Progenitor cell of endocrine pancreas (in vitro differentiated cells): ENCODE measurements at regions not wholly inside any gene's neighbourhood (a gene's known extent, or its start where the extent isn't known, plus 50 kb on each side); places are given as distances from the start of the nearest gene placed in this dataset.

Experiments
- DNase-seq: peaks from one replicate; pipeline ENCODE4 v3.0.0; 2021; ENCODE audit warnings: low spot score; ENCODE audit not compliant: unreplicated experiment
- H3K27ac Mint-ChIP-seq: 2 replicates; pipeline ENCODE4 v1.8.0; 2021; ENCODE audit warnings: mild to moderate bottlenecking, moderate library complexity, mixed read lengths
- H3K27me3 Mint-ChIP-seq: 2 replicates; pipeline ENCODE4 v1.8.0; 2021; ENCODE audit warnings: mixed read lengths
- H3K36me3 Mint-ChIP-seq: 2 replicates; pipeline ENCODE4 v1.8.0; 2022; ENCODE audit warnings: mixed read lengths; ENCODE audit not compliant: insufficient read depth
- H3K4me1 Mint-ChIP-seq: 2 replicates; pipeline ENCODE4 v1.8.0; 2021; ENCODE audit warnings: low read depth, mixed read lengths
- H3K4me3 Mint-ChIP-seq: 2 replicates; pipeline ENCODE4 v1.8.0; 2021; ENCODE audit warnings: low read depth, mild to moderate bottlenecking, moderate library complexity, mixed read lengths
- H3K9me3 Mint-ChIP-seq: 2 replicates; pipeline ENCODE4 v1.8.0; 2021; ENCODE audit warnings: low read depth, mixed read lengths
- TF ChIP-seq, protein P1 (sequence below): fragments of 200-600 bp; sonication (generic); IDR thresholded peaks from one replicate; pipeline ENCODE4 v1.5.0; 2021; ENCODE audit warnings: antibody characterized with exemption, mild to moderate bottlenecking; ENCODE audit not compliant: unreplicated experiment

DNA sequence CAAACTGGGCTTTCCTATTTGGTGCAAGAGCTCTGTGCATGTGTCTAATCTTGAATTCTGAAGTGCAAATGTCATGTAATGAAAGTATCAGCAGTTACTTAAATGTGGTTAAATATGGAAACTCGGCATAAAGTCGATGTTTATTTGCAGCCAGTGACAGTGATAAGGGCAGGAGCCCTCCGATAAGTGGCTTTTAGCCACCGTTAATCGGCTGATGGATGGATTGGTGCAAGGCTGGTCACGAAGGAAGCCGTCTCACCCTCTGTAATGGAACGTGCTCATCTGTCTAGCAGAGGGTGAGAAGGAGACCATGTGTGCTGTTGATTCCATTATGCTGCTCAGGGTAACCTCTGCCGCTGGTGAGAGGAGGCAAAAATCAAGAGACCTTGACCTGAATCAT is 121.8 kb upstream of the PAX6 start:
- TF ChIP-seq, protein P1, sequence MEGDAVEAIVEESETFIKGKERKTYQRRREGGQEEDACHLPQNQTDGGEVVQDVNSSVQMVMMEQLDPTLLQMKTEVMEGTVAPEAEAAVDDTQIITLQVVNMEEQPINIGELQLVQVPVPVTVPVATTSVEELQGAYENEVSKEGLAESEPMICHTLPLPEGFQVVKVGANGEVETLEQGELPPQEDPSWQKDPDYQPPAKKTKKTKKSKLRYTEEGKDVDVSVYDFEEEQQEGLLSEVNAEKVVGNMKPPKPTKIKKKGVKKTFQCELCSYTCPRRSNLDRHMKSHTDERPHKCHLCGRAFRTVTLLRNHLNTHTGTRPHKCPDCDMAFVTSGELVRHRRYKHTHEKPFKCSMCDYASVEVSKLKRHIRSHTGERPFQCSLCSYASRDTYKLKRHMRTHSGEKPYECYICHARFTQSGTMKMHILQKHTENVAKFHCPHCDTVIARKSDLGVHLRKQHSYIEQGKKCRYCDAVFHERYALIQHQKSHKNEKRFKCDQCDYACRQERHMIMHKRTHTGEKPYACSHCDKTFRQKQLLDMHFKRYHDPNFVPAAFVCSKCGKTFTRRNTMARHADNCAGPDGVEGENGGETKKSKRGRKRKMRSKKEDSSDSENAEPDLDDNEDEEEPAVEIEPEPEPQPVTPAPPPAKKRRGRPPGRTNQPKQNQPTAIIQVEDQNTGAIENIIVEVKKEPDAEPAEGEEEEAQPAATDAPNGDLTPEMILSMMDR: no peak
- Mint-ChIP-seq H3K27me3 (peaks cover 14% of the 10 kb centered on the region), H3K36me3 (no peaks in the 10 kb centered on the region), H3K9me3 (no peaks in the 10 kb centered on the region), H3K4me1 (no peaks in the 10 kb centered on the region), H3K27ac (no peak overlapping the region), H3K4me3 (no peak overlapping the region)
- no peak for DNase-seq

DNA sequence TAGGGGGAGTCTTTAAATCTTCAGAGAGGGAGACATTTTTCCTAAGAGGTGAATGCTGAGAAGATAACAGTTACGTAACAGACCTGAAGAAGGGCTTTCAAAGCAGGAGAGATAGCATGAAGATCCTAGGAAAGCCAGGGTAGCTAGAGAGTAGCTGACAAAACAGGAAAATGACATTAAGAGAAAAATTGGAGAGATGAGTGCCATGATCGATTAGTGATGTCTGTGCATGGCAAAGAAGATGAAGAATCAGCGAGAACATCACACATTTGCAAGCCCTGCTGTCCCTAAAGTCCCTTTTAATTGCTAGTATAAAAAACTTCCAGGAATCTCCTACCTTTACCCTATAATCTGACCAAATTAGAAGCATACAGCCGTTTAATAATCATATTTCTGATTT is 116.9 kb upstream of the PAX6 start:
- no peak overlapping the region for H3K4me3 Mint-ChIP-seq
- no peak for DNase-seq
- H3K27ac Mint-ChIP-seq: no peak overlapping the region
- H3K36me3 Mint-ChIP-seq: no peaks in the 10 kb centered on the region
- no peaks in the 10 kb centered on the region for H3K4me1 Mint-ChIP-seq
- no peaks in the 10 kb centered on the region for H3K9me3 Mint-ChIP-seq
- TF ChIP-seq, protein P1: no peak
- H3K27me3 Mint-ChIP-seq: peaks cover 10% of the 10 kb centered on the region

DNA sequence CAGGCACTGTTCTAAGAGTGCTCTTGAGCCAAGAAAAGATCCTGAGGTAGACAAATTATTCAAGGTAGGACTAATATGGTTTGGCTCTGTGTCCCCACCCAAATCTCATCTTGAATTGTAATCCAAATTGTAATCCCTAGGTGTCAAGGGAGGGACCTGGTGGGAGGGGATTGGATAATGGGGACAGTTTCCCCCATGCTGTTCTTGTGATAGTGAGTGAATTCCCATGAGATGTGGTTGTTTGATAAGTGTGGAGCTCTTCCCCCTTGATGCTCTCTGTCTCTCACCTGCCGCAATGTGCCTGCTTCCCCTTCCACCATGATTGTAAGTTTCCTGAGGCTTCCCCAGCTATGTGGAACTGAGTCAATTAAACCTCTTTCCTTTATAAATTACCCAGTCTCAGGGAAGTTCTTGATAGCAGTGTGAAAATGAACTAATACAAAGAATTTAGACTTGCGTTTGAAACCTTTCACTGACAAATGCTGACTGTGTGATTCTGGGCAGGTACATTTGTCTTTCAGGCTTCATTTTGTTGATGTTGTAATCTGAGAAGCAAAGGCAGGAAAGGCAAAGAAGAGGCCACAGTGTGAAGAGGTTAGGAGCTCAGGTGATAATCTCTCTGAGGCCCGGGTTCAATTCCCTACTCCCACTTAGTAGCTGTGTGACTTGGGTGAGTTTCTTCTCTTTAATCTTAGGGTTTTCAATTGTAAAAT is 115.8 kb upstream of the PAX6 start:
- H3K9me3 Mint-ChIP-seq: no peaks in the 10 kb centered on the region
- no peaks in the 10 kb centered on the region for H3K36me3 Mint-ChIP-seq
- peaks cover 10% of the 10 kb centered on the region for H3K27me3 Mint-ChIP-seq
- no peak overlapping the region for H3K27ac Mint-ChIP-seq
- H3K4me3 Mint-ChIP-seq: no peak overlapping the region
- TF ChIP-seq, protein P1: no peak
- H3K4me1 Mint-ChIP-seq: no peaks in the 10 kb centered on the region
- no peak for DNase-seq

DNA sequence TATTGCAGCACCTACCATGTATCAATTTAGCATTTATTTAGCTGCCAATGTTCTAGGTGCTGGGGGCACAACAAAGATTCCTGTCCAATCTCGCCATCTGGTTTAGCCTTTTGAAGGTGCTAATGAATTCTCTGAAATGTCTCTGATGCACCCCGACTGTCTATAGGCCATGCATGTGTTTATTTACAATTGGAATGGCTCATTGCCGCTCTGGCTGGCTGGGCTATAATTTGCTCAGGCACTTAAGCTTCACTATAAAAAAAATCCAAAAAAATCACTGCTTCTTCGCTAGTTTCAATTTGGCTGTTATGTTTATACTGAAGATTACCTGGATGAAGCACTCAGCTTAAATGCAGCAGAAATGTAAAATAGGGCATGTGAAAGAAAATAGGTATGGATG is 115.0 kb upstream of the PAX6 start:
- no peaks in the 10 kb centered on the region for H3K36me3 Mint-ChIP-seq
- no peak overlapping the region for H3K4me3 Mint-ChIP-seq
- DNase-seq: no peak
- H3K9me3 Mint-ChIP-seq: no peaks in the 10 kb centered on the region
- no peaks in the 10 kb centered on the region for H3K4me1 Mint-ChIP-seq
- H3K27me3 Mint-ChIP-seq: peaks cover 6% of the 10 kb centered on the region
- H3K27ac Mint-ChIP-seq: no peak overlapping the region
- TF ChIP-seq, protein P1: no peak

DNA sequence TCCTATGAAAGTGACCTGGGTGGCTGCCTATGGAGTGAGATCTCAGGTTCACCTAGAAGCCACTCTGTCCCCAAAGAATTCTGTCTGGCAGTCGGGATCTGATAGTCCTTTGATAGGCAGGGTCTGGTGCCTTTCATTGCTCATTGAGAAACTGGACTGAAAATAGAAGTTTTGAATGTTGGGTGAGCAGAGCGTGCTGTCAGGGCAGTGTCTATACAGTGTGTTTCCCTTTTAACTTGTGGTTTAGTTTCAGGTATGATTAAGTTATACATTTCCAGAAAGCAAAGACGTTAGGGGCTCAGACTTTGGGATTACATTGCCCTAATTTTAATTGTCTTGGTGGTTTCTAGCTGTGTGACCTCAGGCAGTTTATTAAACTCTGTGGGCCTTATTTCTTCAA is 111.3 kb upstream of the PAX6 start:
- no peak for DNase-seq
- Mint-ChIP-seq H3K4me1 (no peaks in the 10 kb centered on the region), H3K9me3 (no peaks in the 10 kb centered on the region), H3K36me3 (no peaks in the 10 kb centered on the region), H3K4me3 (no peak overlapping the region), H3K27ac (no peak overlapping the region), H3K27me3 (no peaks in the 10 kb centered on the region)
- TF ChIP-seq, protein P1: no peak
